Fibroblast of peridontal ligament (primary cell): ENCODE measurements at regions not wholly inside any gene's neighbourhood (a gene's known extent, or its start where the extent isn't known, plus 50 kb on each side); places are given as distances from the start of the nearest gene placed in this dataset.
A peak's percentile ranks its signal among the peaks of the same experiment; 100 is the strongest.

Experiments used
- DNase-seq: peaks from one replicate; pipeline ENCODE4 v3.0.0-alpha.2; 2010; ENCODE audit errors: extremely low read depth

DNA sequence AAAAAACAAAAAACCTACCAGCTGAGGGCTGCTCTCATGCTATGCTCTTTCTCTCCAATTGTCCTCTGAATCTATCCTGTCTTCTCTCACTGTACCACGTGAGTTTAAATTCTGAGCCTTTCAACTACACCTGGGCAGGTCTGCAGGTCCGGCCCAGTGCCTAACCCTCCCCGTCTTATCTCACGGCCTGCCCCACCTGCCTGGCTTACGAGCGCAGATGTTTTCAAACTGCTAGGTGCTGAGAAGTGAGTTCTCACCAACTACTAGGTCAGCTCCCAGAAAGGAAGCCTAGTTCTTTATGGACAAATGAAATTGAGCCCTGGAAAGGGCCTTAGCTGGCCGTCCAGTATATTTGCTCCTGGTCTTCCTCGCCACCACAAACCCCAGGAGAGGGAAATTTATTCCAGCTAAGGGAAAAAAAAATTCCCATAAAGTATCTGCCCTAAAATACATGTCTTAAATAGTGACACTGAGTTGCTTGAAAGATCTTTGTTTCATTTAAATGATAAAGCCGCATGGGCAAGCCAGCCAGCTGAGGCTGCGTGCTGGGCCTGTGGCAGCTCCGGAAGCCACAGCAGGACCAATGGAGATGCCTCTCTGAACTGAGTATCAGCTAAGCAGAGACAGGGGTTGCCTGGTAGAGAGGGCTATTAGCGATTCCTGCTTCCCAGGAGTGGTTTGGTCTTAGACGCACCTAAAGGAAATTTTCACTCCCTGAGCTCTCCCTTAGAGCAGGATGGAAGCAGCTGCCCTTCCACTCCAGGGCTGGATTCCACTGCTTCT is 92.5 kb upstream of the NCK2 start:
- DNase-seq: no peak

DNA sequence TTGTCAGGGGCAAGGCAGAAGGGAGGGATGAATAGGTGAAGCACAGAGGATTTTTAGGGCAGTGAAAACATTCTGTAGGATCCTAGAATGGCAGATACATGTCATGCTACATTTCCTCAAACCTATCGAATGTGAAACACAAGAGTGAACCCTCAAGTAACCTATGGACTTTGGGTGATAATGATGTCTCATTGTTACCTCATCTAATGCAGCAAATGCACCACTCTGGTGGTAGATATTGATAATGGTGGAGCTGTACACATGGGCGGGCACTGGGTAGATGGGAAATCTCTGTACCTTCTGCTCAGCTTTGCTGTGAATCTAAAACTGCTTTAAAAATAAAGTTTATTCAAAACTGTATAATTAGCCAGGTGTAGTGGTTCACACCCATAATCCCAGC is 95.2 kb upstream of the NCK2 start:
- no peak for DNase-seq

DNA sequence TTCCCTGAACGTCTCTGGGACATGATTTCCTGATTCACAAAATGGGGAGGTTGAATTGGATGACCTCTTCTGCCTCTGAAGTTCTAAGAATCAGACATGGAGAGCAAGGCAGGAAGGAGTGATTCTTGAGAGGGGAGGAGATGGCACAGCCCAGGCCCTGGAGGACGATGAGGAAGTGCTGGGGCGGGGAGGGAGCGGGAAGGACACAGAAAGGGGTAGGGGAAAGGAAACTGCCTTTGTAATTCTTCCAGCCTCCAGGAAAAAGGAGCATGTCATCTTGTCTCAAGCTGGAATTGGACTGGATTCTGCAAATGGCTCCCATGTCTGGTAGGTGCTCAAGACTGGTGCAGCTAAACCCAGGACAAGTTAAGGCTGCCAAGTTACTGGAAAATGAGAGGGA is 97.0 kb upstream of the NCK2 start:
- no peak for DNase-seq

DNA sequence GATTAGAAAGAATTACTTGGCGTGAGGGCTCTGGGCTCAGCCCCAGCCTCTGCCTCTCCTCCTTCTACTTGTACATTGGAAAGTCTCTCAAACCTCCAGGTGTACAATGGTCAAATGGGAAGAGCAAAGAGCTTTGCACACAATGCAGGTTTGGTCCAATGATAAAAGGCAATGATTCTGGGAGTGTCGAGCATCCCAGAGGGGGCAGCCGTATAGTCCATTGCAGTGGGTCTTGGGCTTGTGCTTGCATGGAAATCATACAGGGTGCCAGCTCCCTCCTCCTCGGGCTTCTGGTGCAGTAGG is 98.0 kb upstream of the NCK2 start:
- no peak for DNase-seq

DNA sequence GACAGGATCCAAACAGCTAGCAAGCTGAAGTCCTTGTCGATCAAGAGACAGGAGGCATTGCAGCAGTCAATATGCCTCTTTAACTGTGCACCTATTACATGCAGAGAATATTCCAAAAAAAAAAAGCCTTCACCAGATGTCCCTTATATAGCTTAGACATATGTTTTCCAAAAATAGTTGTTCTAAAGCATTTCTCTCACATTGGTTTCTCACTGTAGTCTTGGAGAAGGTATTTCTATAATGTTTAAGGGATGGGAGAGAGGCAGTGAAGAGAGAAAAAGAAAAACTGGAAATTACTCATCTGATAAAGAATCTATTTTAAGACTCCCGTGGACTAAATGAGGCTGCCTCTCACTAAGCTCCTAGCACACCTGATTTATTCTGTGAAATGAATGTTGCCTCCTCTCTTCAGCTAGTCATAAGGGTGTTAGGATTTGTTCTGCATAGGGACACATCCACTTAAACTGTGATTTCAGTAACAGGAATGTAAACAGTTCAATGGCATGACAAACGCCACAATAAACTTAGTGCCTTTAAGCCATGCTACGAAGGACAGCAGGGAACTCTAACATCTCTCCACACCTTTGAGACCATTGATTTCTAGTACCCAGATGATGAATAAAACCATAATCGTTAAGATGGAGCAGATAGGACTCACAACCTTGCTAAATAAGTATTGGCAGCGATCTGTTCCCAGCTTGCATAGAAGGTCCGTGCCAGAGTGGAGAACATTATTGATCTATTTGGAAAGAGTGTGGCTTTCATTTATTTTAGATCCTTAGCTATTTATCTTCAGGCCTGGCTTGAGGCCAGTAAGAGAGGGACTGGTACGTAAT is 98.6 kb upstream of the NCK2 start:
- no peak for DNase-seq

DNA sequence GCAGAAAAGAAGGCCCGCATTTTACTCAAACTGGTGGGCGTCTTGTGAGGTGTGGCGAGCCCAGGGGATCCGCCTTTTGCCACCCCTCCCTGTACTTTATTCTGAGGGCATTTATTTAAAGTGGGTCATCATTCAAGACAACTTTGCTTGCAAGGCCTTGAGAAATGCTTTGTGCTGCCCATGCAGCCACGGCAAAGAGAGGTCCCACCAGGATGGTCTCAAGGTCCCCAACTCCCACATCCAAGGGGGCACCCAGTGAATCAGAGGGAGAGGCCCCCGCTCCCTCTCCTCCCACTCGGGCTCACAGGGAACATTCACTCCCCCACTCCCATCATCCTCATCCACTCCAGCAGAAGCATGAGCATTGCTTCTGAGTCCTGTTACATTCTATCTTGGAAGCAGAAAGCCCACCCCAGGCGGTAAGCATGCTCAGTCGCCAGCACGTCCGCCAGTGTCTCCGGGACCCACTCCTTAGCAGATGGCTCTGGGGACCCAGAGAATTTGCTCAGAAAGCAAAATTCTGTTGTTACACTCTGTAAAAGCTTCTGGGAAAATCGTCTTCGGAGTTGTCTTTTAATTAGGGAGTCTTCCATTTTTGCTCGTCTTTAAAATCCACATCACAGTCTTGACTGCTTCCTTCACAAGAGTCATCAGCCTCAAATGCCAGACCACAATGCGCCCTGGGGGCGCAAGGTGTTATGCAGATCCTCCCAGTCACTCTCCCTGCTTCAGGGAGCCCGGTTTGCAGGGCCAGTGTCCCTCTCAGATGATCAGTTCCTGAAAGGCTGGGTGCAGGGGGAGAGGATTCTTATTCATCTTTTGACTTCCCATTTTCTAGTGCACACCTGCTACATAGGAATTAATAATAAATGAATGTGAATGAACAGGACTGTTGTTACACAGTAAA is 99.4 kb upstream of the NCK2 start:
- DNase-seq: no peak

DNA sequence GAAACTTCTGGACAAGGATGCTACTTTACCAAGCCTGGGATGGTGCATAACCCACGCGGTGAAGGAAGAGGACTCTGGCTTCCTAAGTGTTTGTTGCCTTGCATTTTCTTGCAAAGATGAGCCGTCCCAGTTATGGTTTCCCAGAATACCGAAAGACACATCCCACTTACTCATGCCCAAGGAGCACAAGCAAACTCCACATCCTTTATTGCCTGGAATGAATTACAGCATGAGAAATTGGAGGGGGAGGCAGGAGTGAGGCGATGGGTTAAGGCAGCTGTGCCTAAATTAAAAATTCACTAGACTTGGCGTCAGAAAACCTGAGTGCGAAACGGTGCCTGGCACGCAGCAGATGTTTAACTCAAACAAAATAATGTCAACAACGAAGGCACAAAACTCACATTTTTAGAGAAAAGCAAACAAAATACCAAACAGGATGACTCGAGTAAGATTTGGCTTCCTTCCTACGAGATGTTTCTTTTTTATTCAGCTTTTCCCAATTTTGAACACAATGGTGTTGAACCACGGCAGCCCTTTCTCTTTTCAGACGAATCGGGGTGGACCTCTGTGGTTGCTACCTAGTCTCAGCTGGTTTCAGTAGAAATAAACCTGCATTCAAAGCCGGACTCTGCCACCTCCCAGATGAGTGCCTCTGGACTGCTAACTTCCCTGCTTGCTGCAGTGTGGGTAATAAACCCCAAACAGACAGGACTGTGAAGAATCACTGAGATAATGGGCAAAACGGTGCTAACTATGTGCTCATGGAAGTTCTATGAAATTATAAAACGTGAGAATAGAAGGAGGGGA is 100.3 kb upstream of the NCK2 start:
- DNase-seq: peak; percentile 43

DNA sequence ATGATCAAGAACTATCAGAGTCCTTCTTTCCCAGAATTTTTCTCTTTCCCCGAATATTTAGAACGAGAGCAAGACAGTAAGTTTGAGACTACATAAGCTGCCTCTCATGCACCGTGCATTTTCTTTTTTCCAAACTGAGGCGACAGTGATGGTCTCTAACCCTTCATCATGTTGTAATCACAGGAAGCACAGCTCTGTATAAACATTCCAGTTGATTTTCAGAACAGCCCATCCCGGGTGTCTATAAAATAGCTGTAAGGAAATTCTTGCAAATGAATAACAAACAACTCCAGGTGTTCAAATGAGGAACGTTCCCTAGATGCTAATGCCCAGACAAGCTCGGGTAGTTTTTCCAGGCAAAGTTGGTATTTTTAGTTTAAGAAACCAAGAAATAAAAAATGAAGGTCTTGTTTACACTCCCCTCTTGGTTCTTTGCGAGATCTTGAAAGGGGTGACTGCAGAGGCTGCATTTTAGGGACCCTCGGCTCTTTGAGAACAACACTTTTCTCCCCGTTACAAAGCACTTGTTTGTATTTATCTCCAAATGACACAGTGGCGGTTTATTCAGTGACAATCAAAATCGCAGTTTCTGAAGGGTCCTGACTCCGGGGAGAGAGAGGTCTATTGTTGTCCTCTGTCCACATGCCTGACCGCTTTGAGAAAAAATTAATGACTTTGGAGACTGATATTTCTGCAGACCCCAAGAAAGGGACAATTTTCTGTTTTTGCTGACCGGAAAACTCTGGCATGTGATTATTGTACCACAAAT is 101.1 kb upstream of the NCK2 start:
- no peak for DNase-seq

DNA sequence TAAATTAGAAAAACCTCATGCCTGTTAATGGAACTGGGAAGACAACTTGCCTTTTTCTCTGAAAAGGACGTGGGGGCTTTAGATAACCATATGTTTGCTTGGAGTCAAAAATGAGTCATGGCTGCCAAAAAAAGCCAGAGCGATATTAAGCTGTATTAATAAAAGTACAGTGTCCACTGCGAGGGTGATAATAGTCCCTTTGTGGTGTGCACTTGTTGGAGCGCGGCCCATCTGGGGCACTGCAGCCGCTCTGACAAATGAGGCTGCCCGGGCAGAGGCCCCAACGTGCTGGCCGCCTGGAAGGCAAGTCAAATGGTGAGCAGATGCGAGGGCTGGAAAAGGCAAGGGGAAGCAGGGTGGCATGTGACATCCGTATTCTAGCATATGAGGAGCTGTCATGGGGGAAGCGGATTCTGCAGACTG is 103.3 kb upstream of the NCK2 start:
- no peak for DNase-seq

DNA sequence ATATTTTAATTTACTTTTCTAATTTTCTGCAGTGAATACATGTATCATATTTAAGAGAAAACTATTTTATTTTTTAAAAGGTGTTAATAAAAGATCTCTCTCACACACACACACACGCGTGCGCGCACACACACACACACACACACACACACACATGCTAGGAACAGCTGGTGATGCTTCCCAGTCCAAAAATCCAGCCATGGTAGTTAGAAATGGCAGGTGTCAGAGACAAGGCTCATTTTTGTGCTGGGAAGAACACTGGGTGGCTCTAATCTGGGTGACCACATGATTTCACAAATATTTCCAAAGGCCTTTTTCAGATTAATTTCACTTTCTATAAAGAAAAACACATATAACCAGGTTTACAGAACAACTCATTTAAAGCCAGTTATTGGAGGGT is 104.5 kb upstream of the NCK2 start:
- DNase-seq: no peak

DNA sequence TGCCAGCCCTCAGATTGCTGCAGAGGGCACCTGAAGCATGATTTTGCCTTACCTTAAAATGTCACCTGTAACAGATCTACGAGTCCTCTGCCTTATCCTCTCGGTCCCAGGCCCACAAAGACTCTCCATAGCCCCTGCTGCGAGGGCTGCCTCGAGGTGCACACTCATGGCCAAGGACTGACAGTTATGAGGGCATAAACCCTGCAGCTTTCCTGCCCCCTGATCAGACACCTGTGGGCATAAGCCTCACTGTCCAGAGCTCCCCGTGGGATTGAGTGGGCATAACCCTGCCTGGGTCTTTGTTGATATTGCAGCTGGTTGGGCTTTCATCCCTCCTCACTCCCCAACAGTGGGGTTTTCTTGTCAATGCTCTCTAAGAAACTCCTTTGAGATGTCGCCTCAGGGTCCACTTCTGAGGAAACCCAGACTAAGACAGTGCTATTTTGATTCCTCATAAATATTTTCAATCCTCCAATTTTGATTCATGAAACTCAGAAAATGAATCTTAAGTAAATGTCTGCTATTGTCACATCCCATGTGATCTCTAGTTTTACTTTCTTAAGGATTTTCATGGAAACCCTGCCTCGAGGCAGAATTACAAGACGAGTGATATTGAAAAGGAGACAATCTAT is 108.5 kb upstream of the NCK2 start:
- no peak for DNase-seq

DNA sequence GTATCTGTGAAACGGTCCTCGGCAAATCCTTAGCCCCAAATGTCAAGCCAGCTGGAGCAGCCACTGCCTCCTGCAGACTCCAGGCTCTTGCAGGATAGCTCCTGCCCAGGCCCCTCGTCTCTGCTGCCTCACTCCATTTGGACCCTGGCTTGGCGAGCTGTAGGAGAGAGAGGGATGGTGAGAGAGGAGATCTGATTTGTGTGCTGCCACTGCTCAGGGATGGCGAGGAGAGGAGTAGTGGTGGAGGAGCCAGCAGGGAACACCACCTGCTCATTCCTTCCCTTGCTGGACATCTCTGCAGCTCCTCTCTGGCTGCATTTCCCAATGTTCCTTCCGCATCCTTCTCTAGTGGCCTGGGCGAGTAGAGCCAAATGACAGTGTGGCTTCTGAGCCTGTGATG is 109.1 kb upstream of the NCK2 start:
- no peak for DNase-seq

DNA sequence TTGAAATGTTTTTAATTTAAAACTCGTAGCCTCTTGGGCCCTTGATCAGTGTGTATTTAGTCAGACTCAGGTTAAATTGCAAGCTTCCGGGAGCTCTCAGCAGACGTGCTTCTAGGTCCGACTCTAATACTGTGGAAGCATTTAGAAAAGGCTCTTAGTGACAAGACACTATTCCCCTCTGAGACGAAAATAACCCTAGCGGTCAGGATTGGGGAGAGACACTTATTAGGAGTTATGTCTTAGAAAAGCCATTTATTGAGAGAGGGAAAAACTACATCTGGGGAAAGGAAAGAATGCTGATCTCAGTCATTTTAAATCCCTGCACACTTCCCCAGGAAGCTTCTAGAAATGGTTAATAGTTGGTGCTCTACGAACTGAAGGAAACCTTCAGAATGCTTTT is 110.5 kb upstream of the NCK2 start:
- DNase-seq: no peak

DNA sequence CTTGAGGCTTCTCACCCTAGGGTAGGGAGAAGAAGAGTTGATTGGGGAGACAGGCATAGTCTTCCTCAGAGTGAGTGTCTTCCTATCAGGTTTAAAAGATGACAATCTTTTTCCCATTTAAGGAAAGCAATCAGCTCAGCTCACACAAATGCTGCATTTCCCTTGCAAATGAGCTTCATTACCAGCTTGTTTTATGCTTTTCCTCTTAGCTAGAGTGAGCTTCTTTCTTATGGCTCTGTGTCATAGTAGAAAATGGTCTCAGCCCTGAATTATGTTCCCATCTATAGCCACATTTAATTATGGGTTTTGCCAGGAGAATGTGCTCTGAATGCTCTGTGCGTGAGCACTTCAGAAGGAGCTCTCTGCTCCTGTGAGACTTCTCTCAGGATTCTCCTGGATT is 112.8 kb upstream of the NCK2 start:
- DNase-seq: no peak

DNA sequence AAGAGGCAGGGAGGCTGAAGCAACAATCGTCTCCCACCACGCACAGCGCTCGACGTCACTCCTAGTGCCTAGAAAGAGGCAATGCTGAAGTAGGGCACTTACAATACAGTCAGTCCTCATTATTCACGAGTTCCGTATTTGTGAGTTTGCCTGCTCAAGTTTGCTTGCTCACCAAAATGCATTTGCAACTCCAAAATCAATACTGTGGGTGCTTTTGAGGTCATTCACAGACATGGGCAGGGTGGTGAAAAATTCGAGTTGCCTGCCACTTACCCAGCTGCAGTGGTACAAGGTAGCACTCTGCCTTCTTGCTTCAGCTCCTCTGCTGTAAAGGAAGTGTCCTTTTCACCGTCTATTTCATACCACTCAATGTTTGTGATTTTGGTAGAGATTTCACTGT is 113.7 kb upstream of the NCK2 start:
- DNase-seq: no peak

DNA sequence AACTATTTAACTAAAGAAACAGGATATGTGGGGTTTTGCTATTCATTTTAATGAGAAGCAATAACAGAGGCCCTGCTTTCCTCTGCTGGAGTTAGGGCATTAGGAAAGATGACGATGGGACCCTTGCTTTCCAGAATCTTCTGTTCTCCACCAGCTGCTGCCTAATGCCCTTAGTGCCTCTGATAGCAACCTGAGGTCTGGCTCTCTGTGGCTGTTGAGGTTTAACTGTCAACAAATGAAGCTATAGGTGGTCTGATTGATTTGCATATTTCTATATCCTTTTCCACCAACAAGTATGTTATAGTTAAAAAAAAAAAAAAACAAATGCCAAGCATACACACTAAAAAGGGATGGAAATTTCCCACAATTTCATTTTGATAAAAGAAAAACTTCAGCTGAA is 115.1 kb upstream of the NCK2 start:
- DNase-seq: no peak

DNA sequence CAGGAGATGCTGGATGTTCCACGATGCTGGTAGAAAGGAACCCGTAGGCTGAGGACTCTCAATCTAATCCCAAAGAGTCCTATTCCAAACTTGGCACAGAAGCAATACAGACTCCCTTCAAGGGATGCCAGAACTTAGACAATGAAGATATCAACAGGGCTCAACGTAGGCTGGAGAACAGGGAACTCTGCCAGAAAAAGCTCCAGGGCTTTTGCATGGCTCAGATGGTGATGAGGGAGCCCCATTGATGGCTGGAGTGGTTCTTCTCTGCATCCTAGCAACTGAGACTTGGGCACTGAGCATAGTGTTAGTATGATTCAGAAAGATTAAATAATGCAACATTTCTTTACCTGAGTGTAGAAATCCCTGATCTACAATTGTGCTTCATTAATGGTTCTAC is 117.2 kb upstream of the NCK2 start:
- no peak for DNase-seq

DNA sequence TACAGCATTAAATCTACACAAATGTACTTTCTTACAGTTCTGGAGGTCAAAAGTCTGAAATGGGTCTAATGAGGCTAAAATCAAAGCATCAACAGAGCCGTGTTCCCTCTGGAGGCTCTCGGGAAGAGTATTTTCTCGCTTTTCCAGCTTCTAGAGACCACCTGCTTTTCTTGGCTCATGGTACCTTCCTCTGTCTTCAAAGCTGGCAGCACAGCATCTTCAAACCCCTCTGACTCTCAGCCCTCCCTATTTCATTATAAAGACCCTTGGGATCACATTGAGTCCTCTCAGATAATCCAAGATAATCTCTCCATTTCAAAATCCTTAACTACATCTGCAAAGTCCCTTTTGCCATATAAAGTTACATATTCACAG is 117.8 kb upstream of the NCK2 start:
- DNase-seq: no peak

DNA sequence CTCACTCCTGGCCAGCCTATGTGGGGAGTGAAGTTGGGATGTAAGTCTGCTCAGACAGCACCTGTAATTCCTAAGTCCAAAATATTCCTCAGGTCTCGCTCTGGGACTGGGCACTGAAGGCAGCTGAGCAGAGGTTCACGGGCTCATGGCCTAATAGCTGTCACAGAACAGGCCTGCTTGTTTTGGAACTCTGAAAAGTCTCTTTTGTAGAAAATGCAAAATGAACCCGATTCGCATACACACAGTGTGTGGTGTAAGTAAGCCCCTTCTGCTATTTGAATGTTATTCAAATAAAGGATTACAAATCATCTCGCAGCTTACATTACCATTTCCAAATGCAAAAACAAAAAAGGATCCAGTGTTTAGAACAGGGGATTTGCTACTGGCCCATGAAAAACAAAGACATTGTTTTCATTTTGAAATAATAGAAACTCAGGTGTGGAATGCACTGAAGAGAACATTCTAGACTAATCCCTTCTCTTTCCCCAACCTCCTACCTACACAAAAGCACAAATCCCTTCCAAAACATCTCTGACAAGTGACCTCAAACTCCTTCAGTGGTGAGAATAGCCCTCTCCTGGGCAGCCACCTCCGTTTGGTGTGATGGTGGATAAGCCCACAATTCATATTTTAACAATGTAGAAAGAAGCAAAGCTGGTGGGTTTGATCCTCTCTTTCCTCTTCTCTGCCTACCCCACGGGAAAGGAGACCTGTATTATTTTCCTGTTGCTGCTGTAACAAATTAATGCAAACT is 118.3 kb upstream of the NCK2 start:
- no peak for DNase-seq

DNA sequence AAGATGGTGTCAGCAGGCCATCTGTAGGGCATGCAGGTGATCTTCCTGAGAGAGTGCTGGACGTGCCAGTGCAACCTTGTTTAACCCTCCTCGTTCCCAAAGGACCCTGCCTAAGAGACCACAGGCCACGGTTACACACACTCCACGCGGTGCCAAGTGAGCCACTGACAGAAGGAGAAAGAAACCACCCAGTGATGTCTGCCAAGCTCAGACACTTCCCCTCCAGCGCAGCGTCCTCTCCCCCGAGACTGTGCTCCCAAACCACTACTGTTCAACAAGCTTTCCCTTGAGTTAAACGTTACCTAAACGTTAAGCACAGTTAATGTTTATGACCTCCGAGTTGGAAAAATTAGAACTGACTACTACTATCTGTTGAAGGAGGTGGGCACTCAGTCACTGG is 119.1 kb upstream of the NCK2 start:
- no peak for DNase-seq
